Astrocyte (in vitro differentiated cells and primary cell): ENCODE measurements at regions not wholly inside any gene's neighbourhood (a gene's known extent, or its start where the extent isn't known, plus 50 kb on each side); places are given as distances from the start of the nearest gene placed in this dataset.

ENCODE experiments used
- CTCF ChIP-seq: IDR thresholded peaks from 2 replicates; pipeline ENCODE4 v1.5.1; 2011; ENCODE audit warnings: low read depth, mild to moderate bottlenecking, inconsistent platforms, low read length, moderate library complexity; ENCODE audit not compliant: insufficient read depth
- EZH2 ChIP-seq: IDR thresholded peaks from 2 replicates; pipeline ENCODE4 v1.6.1; 2012; ENCODE audit warnings: mild to moderate bottlenecking, low read length, inconsistent platforms; ENCODE audit not compliant: insufficient read depth

- no peak for TF ChIP-seq CTCF
- TF ChIP-seq EZH2: no peak
Measured at GRCh38 chr15:88735212-88735611, 68.0 kb upstream of the ACAN start.
